ENCODE measurements at regions not wholly inside any gene's neighbourhood (a gene's known extent, or its start where the extent isn't known, plus 50 kb on each side); places are given as distances from the start of the nearest gene placed in this dataset.

GRCh38 chr6:160919723-160920440, 71.7 kb upstream of the MAP3K4 start:
- Mint-ChIP-seq H3K9me3 (no peaks in the 10 kb centered on the region), H3K27me3 (peaks cover 2% of the 10 kb centered on the region), H3K4me3 (no peak overlapping the region), H3K27ac (no peak overlapping the region), H3K4me1 (no peaks in the 10 kb centered on the region), H3K36me3 (ENCODE audit: low read depth) (no peaks in the 10 kb centered on the region)
- ChIA-PET POLR2A (no interaction called here), CTCF (no interaction called here)
- DNase-seq: no peak

- CTCF ChIA-PET: interaction anchor here (0.9 kb wide), 1 partner anchor 433 kb away, joined by 3 read pairs; no protein-coding TSS in a partner anchor
- H3K9me3 Mint-ChIP-seq: no peaks in the 10 kb centered on the region
- H3K27me3 Mint-ChIP-seq: peaks cover 2% of the 10 kb centered on the region
- no peaks in the 10 kb centered on the region for H3K4me1 Mint-ChIP-seq
- H3K36me3 Mint-ChIP-seq (ENCODE audit: low read depth): no peaks in the 10 kb centered on the region
- no peak for DNase-seq
- POLR2A ChIA-PET: no interaction called here
- no peak overlapping the region for H3K4me3 Mint-ChIP-seq
- no peak overlapping the region for H3K27ac Mint-ChIP-seq
These were observed 70.5 kb upstream of the MAP3K4 start for GRCh38 chr6:160921095-160921494.

GRCh38 chr6:160926281-160927276, 65.0 kb upstream of the MAP3K4 start:
- Mint-ChIP-seq H3K27ac (no peak overlapping the region), H3K9me3 (no peaks in the 10 kb centered on the region), H3K36me3 (ENCODE audit: low read depth) (no peaks in the 10 kb centered on the region), H3K4me1 (peaks cover 3% of the 10 kb centered on the region), H3K27me3 (peaks cover 18% of the 10 kb centered on the region), H3K4me3 (no peak overlapping the region)
- ChIA-PET CTCF (no interaction called here), POLR2A (interaction anchor here (0.7 kb wide), 1 partner anchor 26 kb away, joined by 4 read pairs; no protein-coding TSS in a partner anchor)
- no peak for DNase-seq

- no peak for DNase-seq
- Mint-ChIP-seq H3K36me3 (ENCODE audit: low read depth) (no peaks in the 10 kb centered on the region), H3K4me1 (peaks cover 5% of the 10 kb centered on the region), H3K9me3 (no peaks in the 10 kb centered on the region), H3K27ac (no peak overlapping the region), H3K4me3 (no peak overlapping the region), H3K27me3 (peaks cover 22% of the 10 kb centered on the region)
- POLR2A ChIA-PET: no interaction called here
- CTCF ChIA-PET: interaction anchor here (1.5 kb wide), 1 partner anchor 446 kb away, joined by 5 read pairs; no protein-coding TSS in a partner anchor
These were observed 64.2 kb upstream of the MAP3K4 start for GRCh38 chr6:160927416-160927815.

- H3K27me3 Mint-ChIP-seq: peaks cover 26% of the 10 kb centered on the region
These were observed 62.2 kb upstream of the MAP3K4 start for GRCh38 chr6:160929361-160929760.

GRCh38 chr6:160929831-160930230, 61.7 kb upstream of the MAP3K4 start:
- H3K9me3 Mint-ChIP-seq: no peaks in the 10 kb centered on the region
- H3K27ac Mint-ChIP-seq: no peak overlapping the region
- H3K4me3 Mint-ChIP-seq: no peak overlapping the region
- no peak for DNase-seq
- ChIA-PET POLR2A (no interaction called here), CTCF (interaction anchor here (1.1 to 2.9 kb wide), 5 partner anchors 14 to 447 kb away, joined by 3 to 21 read pairs (median 6); no protein-coding TSS in a partner anchor)
- peaks cover 5% of the 10 kb centered on the region for H3K4me1 Mint-ChIP-seq
- H3K27me3 Mint-ChIP-seq: peaks cover 26% of the 10 kb centered on the region
- no peaks in the 10 kb centered on the region for H3K36me3 Mint-ChIP-seq (ENCODE audit: low read depth)

More at GRCh38 chr6:160929361-160929760, 62.2 kb upstream of the MAP3K4 start:
- Mint-ChIP-seq H3K36me3 (ENCODE audit: low read depth) (no peaks in the 10 kb centered on the region), H3K4me1 (peaks cover 5% of the 10 kb centered on the region), H3K4me3 (no peak overlapping the region), H3K9me3 (no peaks in the 10 kb centered on the region), H3K27ac (no peak overlapping the region)
- DNase-seq: no peak
- ChIA-PET POLR2A (no interaction called here), CTCF (interaction anchor here (1.1 to 2.1 kb wide), 2 partner anchors 14 to 442 kb away, joined by 3 to 4 read pairs; no protein-coding TSS in a partner anchor)

- peaks cover 5% of the 10 kb centered on the region for H3K4me1 Mint-ChIP-seq
- POLR2A ChIA-PET: no interaction called here
- no peak overlapping the region for H3K4me3 Mint-ChIP-seq
- no peaks in the 10 kb centered on the region for H3K9me3 Mint-ChIP-seq
- H3K27ac Mint-ChIP-seq: no peak overlapping the region
- peak; percentile 44 for DNase-seq
- peaks cover 26% of the 10 kb centered on the region for H3K27me3 Mint-ChIP-seq
- CTCF ChIA-PET: interaction anchor here (0.6 to 2.9 kb wide), 10 partner anchors 13 to 446 kb away, joined by 3 to 21 read pairs (median 4); no protein-coding TSS in a partner anchor
- H3K36me3 Mint-ChIP-seq (ENCODE audit: low read depth): no peaks in the 10 kb centered on the region
These were observed 60.8 kb upstream of the MAP3K4 start for GRCh38 chr6:160930547-160931377.

- no peak for DNase-seq
- ChIA-PET CTCF (interaction anchor here (0.5 to 2.9 kb wide), 10 partner anchors 17 to 1599 kb away, joined by 3 to 21 read pairs (median 4); no protein-coding TSS in a partner anchor), POLR2A (no interaction called here)
- H3K36me3 Mint-ChIP-seq (ENCODE audit: low read depth): no peaks in the 10 kb centered on the region
- H3K27me3 Mint-ChIP-seq: peaks cover 33% of the 10 kb centered on the region
- H3K4me1 Mint-ChIP-seq: peaks cover 5% of the 10 kb centered on the region
- H3K27ac Mint-ChIP-seq: no peak overlapping the region
- no peaks in the 10 kb centered on the region for H3K9me3 Mint-ChIP-seq
- no peak overlapping the region for H3K4me3 Mint-ChIP-seq
These were observed 59.9 kb upstream of the MAP3K4 start for GRCh38 chr6:160931378-160932310.

- Mint-ChIP-seq H3K4me1 (peaks cover 5% of the 10 kb centered on the region), H3K27ac (no peak overlapping the region), H3K9me3 (no peaks in the 10 kb centered on the region), H3K36me3 (ENCODE audit: low read depth) (no peaks in the 10 kb centered on the region), H3K27me3 (peaks cover 43% of the 10 kb centered on the region), H3K4me3 (no peak overlapping the region)
- no peak for DNase-seq
- POLR2A ChIA-PET: no interaction called here
- CTCF ChIA-PET: interaction anchor here (1.1 to 2.4 kb wide), 2 partner anchors 438 to 441 kb away, joined by 3 to 12 read pairs; no protein-coding TSS in a partner anchor
These were observed 58.3 kb upstream of the MAP3K4 start for GRCh38 chr6:160933256-160933655.

- POLR2A ChIA-PET: no interaction called here
- Mint-ChIP-seq H3K9me3 (no peaks in the 10 kb centered on the region), H3K27ac (no peak overlapping the region), H3K4me3 (no peak overlapping the region), H3K4me1 (peaks cover 5% of the 10 kb centered on the region), H3K27me3 (peaks cover 44% of the 10 kb centered on the region), H3K36me3 (ENCODE audit: low read depth) (no peaks in the 10 kb centered on the region)
- DNase-seq: no peak
- CTCF ChIA-PET: interaction anchor here (2.4 kb wide), 1 partner anchor 437 kb away, joined by 12 read pairs; no protein-coding TSS in a partner anchor
These were observed 57.4 kb upstream of the MAP3K4 start for GRCh38 chr6:160934157-160934556.

GRCh38 chr6:160940197-160940596, 51.4 kb upstream of the MAP3K4 start:
- Mint-ChIP-seq H3K36me3 (ENCODE audit: low read depth) (no peaks in the 10 kb centered on the region), H3K4me1 (no peaks in the 10 kb centered on the region), H3K27me3 (peaks cover 30% of the 10 kb centered on the region), H3K9me3 (no peaks in the 10 kb centered on the region), H3K27ac (no peak overlapping the region), H3K4me3 (no peak overlapping the region)
- CTCF ChIA-PET: no interaction called here
- DNase-seq: no peak
- POLR2A ChIA-PET: no interaction called here
